HG02642 (cell line): ENCODE measurements at regions not wholly inside any gene's neighbourhood (a gene's known extent, or its start where the extent isn't known, plus 50 kb on each side); places are given as distances from the start of the nearest gene placed in this dataset.

ENCODE experiments used
- ATAC-seq: cut with Tn5 transposase; IDR thresholded peaks from one replicate; pipeline ENCODE4 v1.9.1; 2021; ENCODE audit warnings: mild to moderate bottlenecking; ENCODE audit not compliant: unreplicated experiment, poor library complexity

GRCh38 chrX:96611619-96612362 is 72.9 kb upstream of the DIAPH2 start:
- ATAC-seq: no peak

- no peak for ATAC-seq
These were observed 69.2 kb upstream of the DIAPH2 start for GRCh38 chrX:96615448-96615847.

- no peak for ATAC-seq
These were observed 65.1 kb upstream of the DIAPH2 start for GRCh38 chrX:96619588-96619987.

GRCh38 chrX:96621811-96622210 is 62.8 kb upstream of the DIAPH2 start:
- ATAC-seq: no peak
